Osteocyte (in vitro differentiated cells): ENCODE measurements at regions not wholly inside any gene's neighbourhood (a gene's known extent, or its start where the extent isn't known, plus 50 kb on each side); places are given as distances from the start of the nearest gene placed in this dataset.

Experiments used
- DNase-seq: peaks from one replicate; pipeline ENCODE4 v3.0.0; 2021; ENCODE audit warnings: mixed read lengths; ENCODE audit not compliant: unreplicated experiment; ENCODE audit errors: extremely low spot score
- H3K27ac Mint-ChIP-seq: one replicate; pipeline ENCODE4 v1.8.0; 2021; ENCODE audit warnings: mild to moderate bottlenecking, mixed read lengths; ENCODE audit not compliant: unreplicated experiment
- H3K27me3 Mint-ChIP-seq: one replicate; pipeline ENCODE4 v1.8.0; 2021; ENCODE audit warnings: mixed read lengths; ENCODE audit not compliant: unreplicated experiment
- H3K36me3 Mint-ChIP-seq: one replicate; pipeline ENCODE4 v1.8.0; 2021; ENCODE audit warnings: mixed read lengths; ENCODE audit not compliant: unreplicated experiment
- H3K4me1 Mint-ChIP-seq: one replicate; pipeline ENCODE4 v1.8.0; 2021; ENCODE audit warnings: mixed read lengths; ENCODE audit not compliant: unreplicated experiment
- H3K4me3 Mint-ChIP-seq: one replicate; pipeline ENCODE4 v1.8.0; 2021; ENCODE audit warnings: mild to moderate bottlenecking, moderate library complexity, mixed read lengths; ENCODE audit not compliant: unreplicated experiment
- H3K9me3 Mint-ChIP-seq: one replicate; pipeline ENCODE4 v1.8.0; 2021; ENCODE audit warnings: mixed read lengths; ENCODE audit not compliant: unreplicated experiment
- TF ChIP-seq, protein P1 (sequence below): fragments of 200-600 bp; sonication (generic); IDR thresholded peaks from 2 replicates; pipeline ENCODE4 v1.5.0; 2021; ENCODE audit warnings: antibody characterized with exemption, mild to moderate bottlenecking, moderate library complexity

DNA sequence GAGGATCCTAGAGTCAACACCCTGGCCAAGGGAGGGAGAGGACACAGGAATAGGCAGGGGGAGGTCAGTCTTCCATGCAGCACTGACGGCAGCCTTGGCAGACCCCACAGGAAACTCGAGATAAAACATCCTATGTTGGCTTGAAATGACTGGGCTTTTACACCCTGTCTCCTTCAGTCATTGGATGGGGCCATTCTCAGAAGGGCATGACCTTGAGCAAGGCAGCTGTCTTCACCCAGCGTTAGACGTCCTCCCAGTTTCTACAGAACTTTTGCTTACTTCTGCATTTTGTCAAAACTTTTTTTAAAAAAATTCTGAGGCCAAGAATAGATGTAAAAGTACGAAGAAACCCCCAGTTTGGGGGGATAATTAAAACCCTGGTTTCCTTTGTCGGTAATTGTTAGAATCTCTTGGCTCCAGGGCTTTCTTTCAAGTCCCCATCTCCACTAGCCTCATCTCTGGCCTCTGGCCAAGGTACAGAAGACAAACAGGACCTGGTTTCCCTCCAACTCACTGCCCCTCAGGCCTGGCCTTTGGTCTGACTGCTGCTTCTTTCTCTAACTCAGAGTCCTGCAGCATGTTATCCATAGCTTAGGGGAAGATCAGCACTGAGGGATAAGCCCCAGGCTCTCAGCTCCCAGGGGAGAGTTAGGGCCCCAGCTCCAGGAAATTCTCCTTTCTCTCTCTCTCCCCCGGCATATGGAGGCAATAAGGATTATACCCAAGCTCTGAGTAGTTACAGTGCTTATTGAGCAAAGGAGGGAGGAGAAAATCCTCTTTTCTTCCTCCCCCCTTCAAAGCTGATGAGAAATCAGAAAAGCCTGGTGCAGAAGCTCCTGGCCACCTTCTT lies 51.6 kb upstream of the KCND3 start:
- Mint-ChIP-seq H3K9me3 (no peaks in the 10 kb centered on the region), H3K4me1 (no peaks in the 10 kb centered on the region), H3K27me3 (peaks cover 2% of the 10 kb centered on the region), H3K4me3 (no peak overlapping the region), H3K27ac (no peak overlapping the region), H3K36me3 (no peaks in the 10 kb centered on the region)
- DNase-seq = no peak
- TF ChIP-seq, protein P1, sequence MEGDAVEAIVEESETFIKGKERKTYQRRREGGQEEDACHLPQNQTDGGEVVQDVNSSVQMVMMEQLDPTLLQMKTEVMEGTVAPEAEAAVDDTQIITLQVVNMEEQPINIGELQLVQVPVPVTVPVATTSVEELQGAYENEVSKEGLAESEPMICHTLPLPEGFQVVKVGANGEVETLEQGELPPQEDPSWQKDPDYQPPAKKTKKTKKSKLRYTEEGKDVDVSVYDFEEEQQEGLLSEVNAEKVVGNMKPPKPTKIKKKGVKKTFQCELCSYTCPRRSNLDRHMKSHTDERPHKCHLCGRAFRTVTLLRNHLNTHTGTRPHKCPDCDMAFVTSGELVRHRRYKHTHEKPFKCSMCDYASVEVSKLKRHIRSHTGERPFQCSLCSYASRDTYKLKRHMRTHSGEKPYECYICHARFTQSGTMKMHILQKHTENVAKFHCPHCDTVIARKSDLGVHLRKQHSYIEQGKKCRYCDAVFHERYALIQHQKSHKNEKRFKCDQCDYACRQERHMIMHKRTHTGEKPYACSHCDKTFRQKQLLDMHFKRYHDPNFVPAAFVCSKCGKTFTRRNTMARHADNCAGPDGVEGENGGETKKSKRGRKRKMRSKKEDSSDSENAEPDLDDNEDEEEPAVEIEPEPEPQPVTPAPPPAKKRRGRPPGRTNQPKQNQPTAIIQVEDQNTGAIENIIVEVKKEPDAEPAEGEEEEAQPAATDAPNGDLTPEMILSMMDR = no peak

DNA sequence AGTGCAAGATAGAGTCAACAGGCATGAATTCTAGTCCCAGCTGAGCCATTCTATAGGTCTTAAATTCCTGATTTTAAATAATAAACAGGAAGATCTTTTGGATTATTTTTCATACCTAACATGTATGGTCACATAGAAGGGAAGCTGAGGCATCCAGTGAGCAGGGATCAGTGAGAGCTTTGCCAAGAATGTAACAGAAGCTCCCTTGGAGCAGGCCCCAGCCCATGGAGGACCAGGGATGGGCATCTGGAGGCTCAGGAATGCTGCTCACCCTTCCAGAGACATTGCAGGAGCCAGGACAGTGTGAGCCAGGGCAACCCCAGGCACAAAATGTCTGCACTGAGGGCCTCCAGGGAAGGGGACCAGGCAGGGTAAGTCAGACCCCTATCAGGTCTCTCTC lies 54.4 kb upstream of the KCND3 start:
- Mint-ChIP-seq H3K36me3 (no peaks in the 10 kb centered on the region), H3K27ac (no peak overlapping the region), H3K27me3 (no peaks in the 10 kb centered on the region)

DNA sequence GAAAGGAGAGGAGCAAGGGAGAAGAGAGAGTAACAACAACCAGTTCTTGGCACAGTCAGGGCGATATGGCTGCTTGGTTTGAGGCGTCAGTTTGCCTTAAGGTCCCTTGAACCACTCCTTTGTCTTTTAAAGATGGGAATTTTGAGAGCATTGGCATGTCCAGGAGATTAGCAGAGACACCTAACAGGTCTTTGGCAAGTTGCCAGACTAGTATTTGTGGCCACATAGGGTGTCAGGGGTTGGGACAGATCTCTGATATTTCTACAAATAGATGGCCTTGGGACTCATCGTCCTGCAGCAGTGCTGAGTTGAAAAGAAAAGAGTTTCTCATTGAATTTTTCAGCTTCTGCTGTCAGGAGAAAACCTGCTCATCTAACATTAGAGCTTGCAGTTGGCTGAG lies 55.3 kb upstream of the KCND3 start:
- no peak overlapping the region for H3K4me3 Mint-ChIP-seq
- TF ChIP-seq, protein P1 = no peak
- no peaks in the 10 kb centered on the region for H3K9me3 Mint-ChIP-seq
- H3K36me3 Mint-ChIP-seq = no peaks in the 10 kb centered on the region
- H3K27me3 Mint-ChIP-seq = no peaks in the 10 kb centered on the region
- DNase-seq = no peak
- H3K4me1 Mint-ChIP-seq = no peaks in the 10 kb centered on the region
- no peak overlapping the region for H3K27ac Mint-ChIP-seq

More for the DNA sequence above, 54.4 kb upstream of the KCND3 start:
- no peaks in the 10 kb centered on the region for H3K4me1 Mint-ChIP-seq
- H3K4me3 Mint-ChIP-seq = no peak overlapping the region
- TF ChIP-seq, protein P1 = no peak
- no peaks in the 10 kb centered on the region for H3K9me3 Mint-ChIP-seq
- no peak for DNase-seq

DNA sequence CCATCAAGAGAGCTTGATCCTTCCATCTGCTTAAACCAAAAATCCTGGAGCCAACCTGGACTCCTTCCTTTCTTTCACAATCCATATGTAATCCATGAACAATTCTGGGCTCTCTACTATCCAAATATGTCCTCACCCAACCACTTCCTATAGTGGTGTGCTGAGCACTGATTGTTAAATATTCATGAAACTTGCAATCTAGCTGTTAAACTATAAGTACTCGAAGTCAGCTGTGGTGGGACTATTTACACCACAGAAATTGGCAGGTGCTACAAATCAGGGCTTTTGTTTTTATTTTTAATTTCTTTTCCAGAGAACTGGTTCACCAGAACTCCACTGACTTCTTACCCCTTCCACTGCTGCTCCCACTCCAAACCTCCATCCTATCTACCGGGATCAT lies 57.2 kb upstream of the KCND3 start:
- Mint-ChIP-seq H3K9me3 (no peaks in the 10 kb centered on the region), H3K4me3 (no peak overlapping the region), H3K27me3 (no peaks in the 10 kb centered on the region), H3K27ac (no peak overlapping the region), H3K4me1 (no peaks in the 10 kb centered on the region), H3K36me3 (no peaks in the 10 kb centered on the region)
- TF ChIP-seq, protein P1 = no peak
- DNase-seq = no peak

DNA sequence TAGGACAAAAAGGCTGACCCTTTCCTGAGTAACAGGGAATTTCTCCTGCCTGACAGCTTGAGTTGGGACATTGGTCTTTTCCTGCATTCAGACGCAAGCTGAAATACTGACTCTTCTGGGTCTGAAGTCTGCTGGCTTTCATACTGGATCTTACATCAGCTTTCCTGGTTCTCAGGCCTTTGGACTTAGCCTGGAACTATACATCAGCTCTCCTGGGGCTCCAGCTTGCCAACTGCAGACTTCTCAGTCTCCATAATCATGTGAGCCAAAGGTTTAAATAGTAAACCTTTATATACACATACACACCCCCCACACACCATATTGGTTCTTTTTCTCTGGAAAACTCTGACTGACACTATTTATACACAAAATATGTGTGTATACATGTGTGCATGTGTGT lies 59.0 kb upstream of the KCND3 start:
- Mint-ChIP-seq H3K9me3 (no peaks in the 10 kb centered on the region), H3K27ac (no peak overlapping the region), H3K27me3 (no peaks in the 10 kb centered on the region), H3K4me3 (no peak overlapping the region), H3K4me1 (no peaks in the 10 kb centered on the region), H3K36me3 (no peaks in the 10 kb centered on the region)
- DNase-seq = no peak
- TF ChIP-seq, protein P1 = no peak
